ENCODE measurements at regions not wholly inside any gene's neighbourhood (a gene's known extent, or its start where the extent isn't known, plus 50 kb on each side); places are given as distances from the start of the nearest gene placed in this dataset.

- Mint-ChIP-seq H3K27ac (peak overlapping the region in 2 of 3 experiments; percentile 6 to 31), H3K4me1 (peaks cover 19% of the 10 kb centered on the region), H3K36me3 (ENCODE audit: low read depth) (no peaks in the 10 kb centered on the region)
Measured at GRCh38 chr2:226483745-226484619, 315.6 kb downstream of the IRS1 start.

DNA sequence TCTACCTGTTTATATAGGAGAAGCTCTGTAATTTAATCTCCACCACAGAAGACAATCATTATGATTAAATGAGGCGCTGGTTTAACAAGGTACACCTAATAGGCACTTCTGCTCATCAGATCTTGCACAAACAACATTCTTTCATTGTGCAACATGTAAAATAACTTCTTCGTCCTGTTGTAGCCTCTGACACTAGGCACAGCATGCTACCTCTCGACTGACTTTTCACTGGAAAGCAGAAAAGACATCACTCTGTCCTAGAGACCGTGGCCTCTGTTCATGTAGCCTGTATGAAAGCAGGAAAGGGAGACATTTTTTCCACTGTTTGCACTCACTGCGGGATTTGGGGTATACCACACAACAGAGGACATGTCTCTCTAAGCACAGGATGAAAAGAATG is 316.5 kb downstream of the IRS1 start:
- Mint-ChIP-seq H3K36me3 (ENCODE audit: low read depth) (no peaks in the 10 kb centered on the region), H3K4me1 (peaks cover 26% of the 10 kb centered on the region), H3K27me3 (ENCODE audit: low read depth) (peaks cover 3% of the 10 kb centered on the region), H3K9me3 (no peaks in the 10 kb centered on the region), H3K27ac (no peak overlapping the region), H3K4me3 (no peak overlapping the region)
- TF ChIP-seq CTCF (IDR thresholded peaks at IDR 0.05; ENCODE audit: unreplicated experiment in 3 of 3) = no peak

More at GRCh38 chr2:226483745-226484619, 315.6 kb downstream of the IRS1 start:
- Mint-ChIP-seq H3K27me3 (ENCODE audit: low read depth) (peaks cover 3% of the 10 kb centered on the region), H3K4me3 (no peak overlapping the region), H3K9me3 (no peaks in the 10 kb centered on the region)
- no peak for TF ChIP-seq CTCF (IDR thresholded peaks at IDR 0.05; ENCODE audit: unreplicated experiment in 3 of 3)

DNA sequence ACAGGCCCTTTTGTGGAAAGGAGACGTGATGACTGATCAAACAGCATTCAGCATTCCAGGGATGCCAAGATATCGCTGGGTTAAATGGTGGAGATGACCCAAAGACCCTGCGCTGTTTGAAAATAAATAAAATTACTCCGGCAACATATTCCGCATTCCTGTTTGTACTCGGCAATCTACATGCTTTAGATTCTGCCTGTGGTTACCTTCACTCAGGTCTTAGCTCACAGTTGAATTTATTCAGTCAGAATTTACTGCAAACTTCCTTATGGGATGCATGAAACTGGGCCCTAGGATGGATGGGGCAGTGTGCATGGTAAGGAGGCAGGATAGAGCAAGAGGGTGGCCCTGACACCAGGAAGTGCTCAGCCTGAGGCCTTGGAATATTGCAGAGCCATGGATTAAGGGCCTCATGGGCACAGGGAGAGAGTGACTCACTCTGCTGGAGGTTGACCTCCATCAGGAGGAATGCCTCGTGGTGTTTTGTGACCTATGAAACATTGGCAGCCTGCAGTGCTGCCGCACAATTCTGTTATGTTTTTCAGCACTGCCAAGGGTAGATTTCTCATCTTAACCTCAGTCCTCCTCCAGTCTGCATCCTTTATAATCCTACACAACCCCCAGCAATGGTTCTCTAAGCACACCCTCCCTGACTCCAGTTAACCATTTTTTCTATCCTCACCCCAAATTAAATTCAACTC is 321.4 kb downstream of the IRS1 start:
- peak overlapping the region in 2 of 3 experiments; percentile 25 to 52 for H3K27ac Mint-ChIP-seq
- H3K36me3 Mint-ChIP-seq (ENCODE audit: low read depth) = no peaks in the 10 kb centered on the region
- H3K9me3 Mint-ChIP-seq = peaks cover 9% of the 10 kb centered on the region
- H3K4me1 Mint-ChIP-seq = peaks cover 14% of the 10 kb centered on the region
- TF ChIP-seq CTCF (IDR thresholded peaks at IDR 0.05; ENCODE audit: unreplicated experiment in 3 of 3) = no peak
- no peaks in the 10 kb centered on the region for H3K27me3 Mint-ChIP-seq (ENCODE audit: low read depth)
- no peak overlapping the region for H3K4me3 Mint-ChIP-seq

- Mint-ChIP-seq H3K9me3 (peaks cover 9% of the 10 kb centered on the region), H3K27ac (peak overlapping the region in 2 of 3 experiments; percentile 25 to 52), H3K27me3 (ENCODE audit: low read depth) (no peaks in the 10 kb centered on the region), H3K4me3 (no peak overlapping the region), H3K4me1 (peaks cover 12% of the 10 kb centered on the region), H3K36me3 (ENCODE audit: low read depth) (no peaks in the 10 kb centered on the region)
- TF ChIP-seq CTCF (IDR thresholded peaks at IDR 0.05; ENCODE audit: unreplicated experiment in 3 of 3) = no peak
Measured at GRCh38 chr2:226477221-226478108, 322.2 kb downstream of the IRS1 start.

GRCh38 chr2:226475650-226476049 is 324.0 kb downstream of the IRS1 start:
- Mint-ChIP-seq H3K36me3 (ENCODE audit: low read depth) (no peaks in the 10 kb centered on the region), H3K4me3 (no peak overlapping the region), H3K27me3 (ENCODE audit: low read depth) (no peaks in the 10 kb centered on the region), H3K27ac (no peak overlapping the region), H3K9me3 (peaks cover 9% of the 10 kb centered on the region), H3K4me1 (peaks cover 12% of the 10 kb centered on the region)
- TF ChIP-seq CTCF (IDR thresholded peaks at IDR 0.05; ENCODE audit: unreplicated experiment in 3 of 3) = no peak

Measured in nephron (organoid).